HL-60 (cell line): ENCODE measurements at regions not wholly inside any gene's neighbourhood (a gene's known extent, or its start where the extent isn't known, plus 50 kb on each side); places are given as distances from the start of the nearest gene placed in this dataset.
"Not testable (repeated sequence)": the region's sequence is repeated elsewhere in the genome, so short reads cannot be mapped to it uniquely, and the experiment has no call there.

Source experiments
- DNase-seq, 2 experiments: peaks; one replicate each; pipeline ENCODE4 v3.0.0-alpha.2; 2010 to 2020; ENCODE audit warnings: low read depth in 1 of 2, low spot score in 1 of 2
- H3K27ac ChIP-seq: fragments of 250-450 bp; sonication (Bioruptor Pico); replicated peaks from 2 replicates; pipeline ENCODE4 v1.5.1; 2020; ENCODE audit warnings: mild to moderate bottlenecking, moderate library complexity
- H3K27me3 ChIP-seq: fragments of 250-450 bp; sonication (Bioruptor Pico); 2 replicates; pipeline ENCODE4 v1.5.1; 2021; ENCODE audit warnings: mild to moderate bottlenecking, moderate library complexity; ENCODE audit not compliant: insufficient read depth, poor library complexity, severe bottlenecking
- H3K4me3 ChIP-seq: replicated peaks from 2 replicates; pipeline ENCODE4 v1.5.1; 2011; ENCODE audit warnings: mild to moderate bottlenecking, control low read depth, low read length; ENCODE audit not compliant: insufficient read depth
- GABPA ChIP-seq: IDR thresholded peaks from 2 replicates; pipeline ENCODE4 v1.6.1; 2012; ENCODE audit warnings: low read depth
- POLR2AphosphoS5 ChIP-seq: IDR thresholded peaks from 2 replicates; pipeline ENCODE4 v1.6.1; 2012; ENCODE audit warnings: low read depth
- SPI1 ChIP-seq: IDR thresholded peaks from 2 replicates; pipeline ENCODE4 v1.6.1; 2012; ENCODE audit warnings: low read depth, mild to moderate bottlenecking, borderline replicate concordance
- TF ChIP-seq, protein P1 (sequence below): IDR thresholded peaks from 2 replicates; pipeline ENCODE4 v1.6.1; 2012; ENCODE audit warnings: low read depth; ENCODE audit not compliant: insufficient replicate concordance
- TF ChIP-seq, protein P2 (sequence below): IDR thresholded peaks from one replicate; pipeline ENCODE4 v1.5.1; 2011; ENCODE audit warnings: low read length, control low read depth, inconsistent platforms; ENCODE audit not compliant: insufficient read depth

DNA sequence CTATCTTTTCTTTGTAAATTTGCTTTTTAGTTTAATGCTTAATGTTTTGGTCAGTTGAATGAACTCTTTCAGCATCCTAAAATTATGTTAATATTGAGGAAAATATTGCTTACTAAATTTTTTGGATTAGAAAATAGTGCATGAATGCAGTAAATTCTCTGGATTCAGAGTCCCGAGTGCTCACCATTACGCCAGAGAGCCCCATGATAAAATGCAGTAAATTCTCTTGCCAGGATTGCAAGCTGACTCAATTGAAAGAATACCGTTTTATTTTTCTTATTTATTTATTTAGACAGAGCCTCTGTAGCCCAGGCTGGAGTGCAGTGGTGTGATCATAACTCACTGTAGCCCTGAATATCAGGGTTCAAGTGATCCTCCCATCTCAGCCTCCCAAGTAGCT, 60.9 kb upstream of the ENPEP start:
- no peak overlapping the region for H3K4me3 ChIP-seq
- no peaks in the 10 kb centered on the region for H3K27me3 ChIP-seq
- no peak overlapping the region for H3K27ac ChIP-seq
- no peak for TF ChIP-seq SPI1
- TF ChIP-seq, protein P1, sequence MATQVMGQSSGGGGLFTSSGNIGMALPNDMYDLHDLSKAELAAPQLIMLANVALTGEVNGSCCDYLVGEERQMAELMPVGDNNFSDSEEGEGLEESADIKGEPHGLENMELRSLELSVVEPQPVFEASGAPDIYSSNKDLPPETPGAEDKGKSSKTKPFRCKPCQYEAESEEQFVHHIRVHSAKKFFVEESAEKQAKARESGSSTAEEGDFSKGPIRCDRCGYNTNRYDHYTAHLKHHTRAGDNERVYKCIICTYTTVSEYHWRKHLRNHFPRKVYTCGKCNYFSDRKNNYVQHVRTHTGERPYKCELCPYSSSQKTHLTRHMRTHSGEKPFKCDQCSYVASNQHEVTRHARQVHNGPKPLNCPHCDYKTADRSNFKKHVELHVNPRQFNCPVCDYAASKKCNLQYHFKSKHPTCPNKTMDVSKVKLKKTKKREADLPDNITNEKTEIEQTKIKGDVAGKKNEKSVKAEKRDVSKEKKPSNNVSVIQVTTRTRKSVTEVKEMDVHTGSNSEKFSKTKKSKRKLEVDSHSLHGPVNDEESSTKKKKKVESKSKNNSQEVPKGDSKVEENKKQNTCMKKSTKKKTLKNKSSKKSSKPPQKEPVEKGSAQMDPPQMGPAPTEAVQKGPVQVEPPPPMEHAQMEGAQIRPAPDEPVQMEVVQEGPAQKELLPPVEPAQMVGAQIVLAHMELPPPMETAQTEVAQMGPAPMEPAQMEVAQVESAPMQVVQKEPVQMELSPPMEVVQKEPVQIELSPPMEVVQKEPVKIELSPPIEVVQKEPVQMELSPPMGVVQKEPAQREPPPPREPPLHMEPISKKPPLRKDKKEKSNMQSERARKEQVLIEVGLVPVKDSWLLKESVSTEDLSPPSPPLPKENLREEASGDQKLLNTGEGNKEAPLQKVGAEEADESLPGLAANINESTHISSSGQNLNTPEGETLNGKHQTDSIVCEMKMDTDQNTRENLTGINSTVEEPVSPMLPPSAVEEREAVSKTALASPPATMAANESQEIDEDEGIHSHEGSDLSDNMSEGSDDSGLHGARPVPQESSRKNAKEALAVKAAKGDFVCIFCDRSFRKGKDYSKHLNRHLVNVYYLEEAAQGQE, result no peak
- TF ChIP-seq POLR2AphosphoS5, result no peak
- DNase-seq, result no peak

DNA sequence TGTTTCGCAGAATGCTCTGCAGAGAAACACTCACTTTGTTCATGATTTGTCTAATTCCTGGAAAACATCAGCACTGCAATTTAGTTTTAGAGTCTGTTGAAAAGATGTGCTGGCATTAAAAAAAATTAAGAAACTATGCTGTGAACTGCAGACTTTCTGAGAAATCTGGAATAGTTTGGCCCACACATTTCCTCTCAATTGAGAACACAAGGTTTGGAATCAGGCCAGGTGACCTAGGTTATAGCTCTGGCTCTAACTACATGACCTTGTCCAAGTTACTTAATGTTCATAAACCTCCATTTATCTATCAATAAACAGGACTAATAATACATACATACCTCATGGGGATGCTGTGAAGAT, 61.4 kb upstream of the ENPEP start:
- no peak for DNase-seq
- Histone ChIP-seq H3K4me3 (no peak overlapping the region), H3K27ac (no peak overlapping the region), H3K27me3 (no peaks in the 10 kb centered on the region)
- no peak for TF ChIP-seq GABPA

DNA sequence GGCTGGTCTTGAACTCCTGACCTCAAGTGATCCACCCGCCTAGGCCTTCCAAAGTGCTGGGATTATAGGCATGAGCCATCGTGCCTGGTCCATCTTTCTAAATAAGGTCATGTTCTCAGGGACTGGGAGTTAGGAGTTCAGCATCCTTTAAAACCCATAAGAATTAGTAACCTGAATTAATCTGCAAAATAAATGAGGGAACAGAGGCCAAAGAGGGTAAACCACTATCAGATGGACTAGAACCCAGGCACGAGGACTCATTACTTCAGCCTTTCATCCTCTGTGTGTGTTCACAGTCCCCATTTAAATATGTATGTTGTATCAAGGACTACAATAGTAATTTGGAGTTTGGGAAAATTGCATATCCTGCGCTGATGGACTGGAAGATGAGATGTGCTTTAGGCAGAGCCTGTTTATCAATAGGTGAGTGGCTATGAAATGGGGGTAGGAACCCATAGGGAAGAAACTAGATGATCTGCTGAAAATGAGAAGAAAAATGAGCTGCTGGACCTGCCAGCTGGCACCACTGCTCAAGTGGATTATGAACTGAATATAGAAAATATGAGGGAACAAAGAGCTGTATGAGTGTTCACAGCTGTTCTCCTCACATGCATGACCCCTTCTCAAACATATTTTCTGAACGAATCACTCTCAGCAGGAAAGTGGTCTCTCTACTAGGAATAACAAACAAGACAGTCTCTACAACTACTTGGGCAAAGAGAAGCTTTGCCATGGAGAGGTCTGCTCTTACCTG, 62.0 kb upstream of the ENPEP start:
- H3K27ac ChIP-seq, DNase-seq, H3K4me3 ChIP-seq, H3K27me3 ChIP-seq: not testable (repeated sequence)

DNA sequence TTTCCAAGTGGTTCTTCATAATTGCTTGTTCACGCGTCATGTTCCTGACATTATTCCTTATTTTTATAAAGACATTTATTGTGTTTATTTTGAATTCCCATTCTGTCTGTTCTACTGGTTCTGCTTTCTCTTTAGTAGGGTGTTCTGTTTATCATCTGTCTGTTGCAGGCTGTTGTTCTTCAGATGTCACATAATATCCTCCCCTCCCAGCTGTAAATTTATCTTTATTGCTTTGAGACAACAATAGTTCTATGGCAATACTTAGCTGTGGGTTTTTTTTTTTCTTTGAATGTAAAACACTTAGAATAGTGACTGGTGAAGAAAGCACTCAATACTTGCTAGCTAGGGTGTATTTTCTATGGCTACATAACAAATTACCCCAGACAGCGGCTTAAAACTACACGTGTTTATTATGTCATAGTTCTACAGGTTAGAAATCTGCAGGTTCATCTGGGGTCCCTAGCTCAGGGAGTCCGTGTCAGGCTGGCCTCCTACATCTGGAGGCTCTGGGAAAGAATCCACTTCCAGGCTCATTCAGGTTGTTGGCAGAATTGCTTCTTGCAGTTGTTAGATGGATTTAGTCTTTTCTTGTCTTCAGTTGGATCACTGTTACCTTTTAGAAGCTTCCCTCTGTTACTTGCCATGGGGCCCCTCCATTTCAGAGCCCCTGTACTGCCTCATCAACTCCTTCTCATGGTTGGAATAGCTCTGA, 63.4 kb upstream of the ENPEP start:
- no peak for DNase-seq
- Histone ChIP-seq H3K27me3 (no peaks in the 10 kb centered on the region), H3K27ac (no peak overlapping the region), H3K4me3 (no peak overlapping the region)
- TF ChIP-seq, protein P1, result no peak
- TF ChIP-seq POLR2AphosphoS5, result no peak
- TF ChIP-seq, protein P2, sequence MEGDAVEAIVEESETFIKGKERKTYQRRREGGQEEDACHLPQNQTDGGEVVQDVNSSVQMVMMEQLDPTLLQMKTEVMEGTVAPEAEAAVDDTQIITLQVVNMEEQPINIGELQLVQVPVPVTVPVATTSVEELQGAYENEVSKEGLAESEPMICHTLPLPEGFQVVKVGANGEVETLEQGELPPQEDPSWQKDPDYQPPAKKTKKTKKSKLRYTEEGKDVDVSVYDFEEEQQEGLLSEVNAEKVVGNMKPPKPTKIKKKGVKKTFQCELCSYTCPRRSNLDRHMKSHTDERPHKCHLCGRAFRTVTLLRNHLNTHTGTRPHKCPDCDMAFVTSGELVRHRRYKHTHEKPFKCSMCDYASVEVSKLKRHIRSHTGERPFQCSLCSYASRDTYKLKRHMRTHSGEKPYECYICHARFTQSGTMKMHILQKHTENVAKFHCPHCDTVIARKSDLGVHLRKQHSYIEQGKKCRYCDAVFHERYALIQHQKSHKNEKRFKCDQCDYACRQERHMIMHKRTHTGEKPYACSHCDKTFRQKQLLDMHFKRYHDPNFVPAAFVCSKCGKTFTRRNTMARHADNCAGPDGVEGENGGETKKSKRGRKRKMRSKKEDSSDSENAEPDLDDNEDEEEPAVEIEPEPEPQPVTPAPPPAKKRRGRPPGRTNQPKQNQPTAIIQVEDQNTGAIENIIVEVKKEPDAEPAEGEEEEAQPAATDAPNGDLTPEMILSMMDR, result no peak
- no peak for TF ChIP-seq SPI1
- TF ChIP-seq GABPA, result no peak

DNA sequence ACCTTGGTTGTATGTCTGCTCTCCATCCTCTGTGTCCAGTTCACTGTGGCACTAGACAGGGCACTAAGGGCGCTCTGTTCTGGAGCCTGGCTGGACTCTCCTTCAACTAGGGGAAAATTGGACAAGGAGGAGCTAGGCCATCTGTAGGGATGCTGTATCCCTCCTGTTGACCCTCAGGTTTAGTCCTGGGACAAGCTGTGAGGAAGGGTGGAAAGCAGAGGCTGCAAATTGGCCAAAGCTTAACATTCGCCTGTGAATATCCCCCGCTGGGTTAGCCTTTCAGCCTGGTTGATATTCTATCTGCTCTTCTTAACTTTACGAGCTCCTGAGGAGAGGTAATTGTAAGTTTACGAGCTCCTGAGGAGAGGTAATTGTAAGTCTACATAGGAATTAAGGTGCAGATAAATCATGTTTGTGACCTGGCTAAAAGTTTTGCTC, 64.4 kb upstream of the ENPEP start:
- Histone ChIP-seq H3K27me3 (no peaks in the 10 kb centered on the region), H3K27ac (no peak overlapping the region), H3K4me3 (no peak overlapping the region)
- no peak for TF ChIP-seq SPI1
- TF ChIP-seq, protein P2, result no peak
- TF ChIP-seq GABPA, result no peak
- no peak for TF ChIP-seq POLR2AphosphoS5
- no peak for DNase-seq

DNA sequence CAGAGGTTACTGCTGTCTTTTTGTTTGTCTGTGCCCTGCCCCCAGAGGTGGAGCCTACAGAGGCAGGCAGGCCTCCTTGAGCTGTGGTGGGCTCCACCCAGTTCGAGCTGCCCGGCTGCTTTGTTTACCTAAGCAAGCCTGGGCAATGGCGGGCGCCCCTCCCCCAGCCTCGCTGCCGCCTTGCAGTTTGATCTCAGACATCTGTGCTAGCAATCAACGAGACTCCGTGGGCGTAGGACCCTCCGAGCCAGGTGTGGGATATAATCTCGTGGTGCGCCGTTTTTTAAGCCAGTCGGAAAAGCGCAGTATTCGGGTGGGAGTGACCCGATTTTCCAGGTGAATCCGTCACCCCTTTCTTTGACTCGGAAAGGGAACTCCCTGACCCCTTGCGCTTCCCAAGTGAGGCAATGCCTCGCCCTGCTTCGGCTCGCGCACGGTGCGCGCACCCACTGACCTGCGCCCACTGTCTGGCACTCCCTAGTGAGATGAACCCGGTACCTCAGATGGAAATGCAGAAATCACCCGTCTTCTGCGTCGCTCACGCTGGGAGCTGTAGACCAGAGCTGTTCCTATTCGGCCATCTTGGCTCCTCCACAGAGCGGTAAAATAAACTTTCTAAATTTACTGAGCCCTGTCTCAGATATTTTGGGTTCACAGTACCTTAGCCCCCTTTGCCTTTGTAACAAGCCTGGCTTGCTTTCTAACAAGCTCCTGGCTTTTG, 64.9 kb upstream of the ENPEP start:
- not testable (repeated sequence) for H3K27ac ChIP-seq, DNase-seq, H3K27me3 ChIP-seq, H3K4me3 ChIP-seq
